PC-3 (cell line): ENCODE measurements at regions not wholly inside any gene's neighbourhood (a gene's known extent, or its start where the extent isn't known, plus 50 kb on each side); places are given as distances from the start of the nearest gene placed in this dataset.
A peak's percentile ranks its signal among the peaks of the same experiment; 100 is the strongest.
"Not testable (repeated sequence)": the region's sequence is repeated elsewhere in the genome, so short reads cannot be mapped to it uniquely, and the experiment has no call there.

ENCODE experiments used
- ATAC-seq: fragments of 200-7000 bp; cut with Tn5 transposase; 2 replicates; pipeline ENCODE4 v1.9.1; 2020; ENCODE audit warnings: mild to moderate bottlenecking, moderate library complexity
- BruUV-seq: library from RNA; stranded (reverse); fragments of 400-500 nt; replicated peaks from 2 replicates; lab custom pipeline; 2021; lab: Mats Ljungman, UMichigan
- CTCF ChIA-PET: fragments of 300-600 bp; sonication (Branson Sonifier 250); formaldehyde crosslinking; loops from one replicate; lab custom pipeline; 2022; ENCODE audit warnings: antibody characterized with exemption; lab: Charles Lee
- POLR2A ChIA-PET: fragments of 300-600 bp; sonication (Branson Sonifier 250); formaldehyde crosslinking; loops from one replicate; lab custom pipeline; 2022; ENCODE audit warnings: antibody characterized with exemption; ENCODE audit not compliant: unreplicated experiment; lab: Charles Lee
- DNase-seq: peaks from one replicate; pipeline ENCODE4 v3.0.0-alpha.2; 2015
- H2AFZ ChIP-seq: fragments of 300-600 bp; sonication (generic); 2 replicates; pipeline ENCODE4 v1.6.0; 2016; ENCODE audit warnings: antibody characterized with exemption, low read length
- H3F3A ChIP-seq: fragments of 300-600 bp; sonication (generic); one replicate; pipeline ENCODE4 v1.6.0; 2017; ENCODE audit warnings: antibody characterized with exemption, low read length, control low read depth, mild to moderate bottlenecking; ENCODE audit not compliant: unreplicated experiment
- H3K27ac ChIP-seq: fragments of 300-600 bp; sonication (generic); 2 replicates; pipeline ENCODE4 v1.5.1; 2016; ENCODE audit warnings: mild to moderate bottlenecking, low read length
- H3K27me3 ChIP-seq: fragments of 300-600 bp; sonication (generic); 2 replicates; pipeline ENCODE4 v1.6.1; 2016; ENCODE audit warnings: low read length, mixed read lengths
- H3K36me3 ChIP-seq: fragments of 300-600 bp; sonication (generic); 2 replicates; pipeline ENCODE4 v1.6.1; 2016; ENCODE audit warnings: low read depth, mixed run types, low read length, mixed read lengths
- H3K4me1 ChIP-seq: fragments of 300-600 bp; sonication (generic); 2 replicates; pipeline ENCODE4 v1.5.1; 2016; ENCODE audit warnings: low read length; ENCODE audit not compliant: insufficient read depth
- H3K4me2 ChIP-seq: fragments of 300-600 bp; sonication (generic); 2 replicates; pipeline ENCODE4 v1.6.0; 2016; ENCODE audit warnings: low read length
- H3K4me3 ChIP-seq: fragments of 300-600 bp; sonication (generic); 2 replicates; pipeline ENCODE4 v1.5.1; 2016; ENCODE audit warnings: mild to moderate bottlenecking, low read length, mixed read lengths
- H3K79me2 ChIP-seq: fragments of 300-600 bp; sonication (generic); 2 replicates; pipeline ENCODE4 v1.6.1; 2017; ENCODE audit warnings: low read length, mixed read lengths
- H3K9ac ChIP-seq: fragments of 300-600 bp; sonication (generic); 2 replicates; pipeline ENCODE4 v1.6.0; 2016; ENCODE audit warnings: mild to moderate bottlenecking, low read length
- H3K9me2 ChIP-seq: fragments of 300-600 bp; sonication (generic); replicated peaks from 2 replicates; pipeline ENCODE4 v1.6.1; 2016; ENCODE audit warnings: mixed run types, low read length, mixed read lengths
- H3K9me3 ChIP-seq: fragments of 300-600 bp; sonication (generic); 2 replicates; pipeline ENCODE4 v1.6.1; 2016; ENCODE audit warnings: low read length, mixed read lengths
- H4K20me1 ChIP-seq: fragments of 300-600 bp; sonication (generic); 2 replicates; pipeline ENCODE4 v1.6.1; 2016; ENCODE audit warnings: low read length, mixed read lengths
- CTCF ChIP-seq: fragments of 300-600 bp; sonication (generic); conservative IDR thresholded peaks from 2 replicates; pipeline ENCODE4 v1.5.1; 2017; ENCODE audit warnings: antibody characterized with exemption, low read depth, mild to moderate bottlenecking, low read length
- EZH2 ChIP-seq: fragments of 300-600 bp; sonication (generic); IDR thresholded peaks from one replicate; pipeline ENCODE4 v1.6.1; 2017; ENCODE audit warnings: antibody characterized with exemption, mild to moderate bottlenecking, low read length; ENCODE audit not compliant: unreplicated experiment
- EZH2phosphoT487 ChIP-seq: fragments of 300-600 bp; sonication (generic); IDR thresholded peaks from 2 replicates; pipeline ENCODE4 v1.6.1; 2018; ENCODE audit warnings: mild to moderate bottlenecking, antibody characterized with exemption, low read length, borderline replicate concordance
- intact Hi-C: fragments of 100-400 bp; cut with micrococcal nuclease; formaldehyde crosslinking; loops from 2 replicates; pipeline ENCODE4 v1.9.0; 2023

DNA sequence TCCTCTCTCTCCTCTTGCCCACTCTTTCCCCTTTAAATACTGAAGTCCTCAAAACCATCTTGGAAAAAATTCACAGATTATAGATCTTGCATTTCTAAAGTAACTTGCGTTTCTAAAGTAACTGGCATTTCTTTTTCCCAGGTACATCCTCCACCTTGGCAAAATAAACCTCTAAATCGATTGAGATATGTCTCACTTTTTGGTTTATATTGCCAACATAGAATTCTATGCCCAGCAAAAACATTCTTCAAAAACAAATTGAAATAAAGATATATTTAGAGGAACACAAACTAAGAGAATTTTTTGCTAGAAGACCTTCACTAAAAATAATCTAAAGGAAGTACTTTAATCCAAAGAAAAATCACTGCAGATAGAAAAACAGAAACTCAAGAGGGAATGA, 122.5 kb upstream of the RBMS1 start:
- no peaks in the 10 kb centered on the region for H3K79me2 ChIP-seq
- H3K9me3 ChIP-seq = no peaks in the 10 kb centered on the region; the same call in 1 of the 2 replicates
- H3K27me3 ChIP-seq = no peaks in the 10 kb centered on the region
- H3K4me3 ChIP-seq = no peak overlapping the region
- H3K27ac ChIP-seq = no peak overlapping the region
- ChIA-PET CTCF (no interaction called here), POLR2A (no interaction called here)
- ATAC-seq = no peak
- no peaks in the 10 kb centered on the region for H4K20me1 ChIP-seq
- TF ChIP-seq EZH2phosphoT487 = no peak
- no peak for TF ChIP-seq CTCF
- no peak for TF ChIP-seq EZH2
- H3K4me2 ChIP-seq = no peak overlapping the region
- H2AFZ ChIP-seq = no peak overlapping the region
- no peak overlapping the region for H3K9ac ChIP-seq
- no peaks in the 10 kb centered on the region for H3K9me2 ChIP-seq
- peaks cover 20% of the 10 kb centered on the region for H3K4me1 ChIP-seq
- intact Hi-C loops = loop anchor here (10.0 kb wide), 1 partner anchor 261 kb away; no protein-coding TSS in a partner anchor
- H3F3A ChIP-seq = no peaks in the 10 kb centered on the region
- no peaks in the 10 kb centered on the region for H3K36me3 ChIP-seq
- BruUV-seq = no TSS peak
- DNase-seq = no peak

- no peaks in the 10 kb centered on the region for H3K4me1 ChIP-seq
- DNase-seq = peak; percentile 25
- CTCF ChIA-PET = no interaction called here
- H3K9me2 ChIP-seq = no peaks in the 10 kb centered on the region
- TF ChIP-seq EZH2phosphoT487 = no peak
- no peak for ATAC-seq
- no peaks in the 10 kb centered on the region; the same call in 1 of the 2 replicates for H3K9me3 ChIP-seq
- H3K9ac ChIP-seq = no peak overlapping the region
- no peaks in the 10 kb centered on the region for H3K79me2 ChIP-seq
- H3K4me3 ChIP-seq = no peak overlapping the region
- BruUV-seq = no TSS peak
- H3K4me2 ChIP-seq = no peak overlapping the region
- H3F3A ChIP-seq = no peaks in the 10 kb centered on the region
- H3K27me3 ChIP-seq = no peaks in the 10 kb centered on the region
- POLR2A ChIA-PET = no interaction called here
- no peaks in the 10 kb centered on the region for H3K36me3 ChIP-seq
- H4K20me1 ChIP-seq = no peaks in the 10 kb centered on the region
- no peak overlapping the region for H2AFZ ChIP-seq
- H3K27ac ChIP-seq = no peak overlapping the region
- intact Hi-C loops = no loop called here
Measured at GRCh38 chr2:160621748-160622147, 128.1 kb upstream of the RBMS1 start.

GRCh38 chr2:160628020-160628637, 134.5 kb upstream of the RBMS1 start:
- H3K9ac ChIP-seq, ATAC-seq, H3K4me3 ChIP-seq, H2AFZ ChIP-seq, H3K79me2 ChIP-seq, BruUV-seq, H3F3A ChIP-seq, POLR2A ChIA-PET, H3K27me3 ChIP-seq, H3K9me2 ChIP-seq, H4K20me1 ChIP-seq, H3K4me1 ChIP-seq, H3K4me2 ChIP-seq, CTCF ChIA-PET, DNase-seq, H3K27ac ChIP-seq, intact Hi-C loops, H3K36me3 ChIP-seq, H3K9me3 ChIP-seq: not testable (repeated sequence)

DNA sequence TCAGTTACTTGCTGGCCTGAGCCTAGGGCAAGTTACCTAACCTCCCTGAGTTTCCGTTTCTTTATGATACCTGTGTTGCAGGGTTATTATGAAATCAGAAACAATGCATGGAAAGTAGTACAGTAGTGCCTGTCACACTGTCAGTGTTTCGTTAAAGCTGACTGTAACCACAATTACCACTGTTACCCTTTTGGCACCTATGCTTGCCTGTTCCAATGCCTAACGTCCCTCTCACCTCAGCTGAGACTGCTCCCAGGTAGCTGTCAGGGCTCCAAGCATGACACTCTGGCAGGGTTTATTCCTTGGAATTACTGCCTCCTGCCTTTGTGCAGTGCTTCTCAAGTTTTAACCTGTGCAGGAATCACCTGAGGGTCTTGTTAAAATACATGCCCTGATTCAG, 135.2 kb upstream of the RBMS1 start:
- ATAC-seq (no peak), DNase-seq (no peak)

More for the DNA sequence above, 135.2 kb upstream of the RBMS1 start:
- no peak overlapping the region for H3K9ac ChIP-seq
- H3K4me2 ChIP-seq = no peak overlapping the region
- H2AFZ ChIP-seq = no peak overlapping the region
- H3K27ac ChIP-seq = no peak overlapping the region
- CTCF ChIA-PET = no interaction called here
- H4K20me1 ChIP-seq = no peaks in the 10 kb centered on the region
- no TSS peak for BruUV-seq
- no peaks in the 10 kb centered on the region for H3K27me3 ChIP-seq
- intact Hi-C loops = no loop called here
- no peaks in the 10 kb centered on the region for H3K4me1 ChIP-seq
- TF ChIP-seq EZH2 (no peak), CTCF (no peak), EZH2phosphoT487 (no peak)
- H3K36me3 ChIP-seq = no peaks in the 10 kb centered on the region
- H3K9me2 ChIP-seq = no peaks in the 10 kb centered on the region
- POLR2A ChIA-PET = no interaction called here
- no peaks in the 10 kb centered on the region for H3K79me2 ChIP-seq
- H3K9me3 ChIP-seq = no peaks in the 10 kb centered on the region
- H3F3A ChIP-seq = no peaks in the 10 kb centered on the region
- no peak overlapping the region for H3K4me3 ChIP-seq
